ENCODE measurements at regions not wholly inside any gene's neighbourhood (a gene's known extent, or its start where the extent isn't known, plus 50 kb on each side); places are given as distances from the start of the nearest gene placed in this dataset.
"Not testable (repeated sequence)": the region's sequence is repeated elsewhere in the genome, so short reads cannot be mapped to it uniquely, and the experiment has no call there.

DNA sequence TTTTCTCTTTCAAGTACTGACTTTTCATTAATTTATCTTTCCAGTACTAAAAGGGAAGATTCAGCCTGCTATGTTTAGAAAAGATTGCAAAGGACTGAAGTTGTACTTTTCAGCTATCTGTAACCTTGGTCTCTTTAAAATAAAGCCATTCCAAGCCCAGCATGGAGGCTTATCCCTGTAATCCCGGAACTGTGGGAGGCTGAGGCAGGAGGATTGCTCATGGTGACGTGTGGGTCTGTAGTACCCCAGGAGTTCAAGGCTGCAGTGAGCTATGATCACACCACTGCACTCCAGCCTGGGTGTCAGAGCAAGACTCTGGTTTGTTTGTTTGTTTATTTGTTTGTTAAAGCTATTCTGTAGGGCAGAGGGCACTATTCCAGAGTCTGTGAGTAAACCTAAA, 50.6 kb upstream of the TMEM170B start:
- no peak for DNase-seq

GRCh38 chr6:11486486-11486885, 51.1 kb upstream of the TMEM170B start:
- no peak for DNase-seq

GRCh38 chr6:11486051-11486450, 51.5 kb upstream of the TMEM170B start:
- DNase-seq = no peak

DNA sequence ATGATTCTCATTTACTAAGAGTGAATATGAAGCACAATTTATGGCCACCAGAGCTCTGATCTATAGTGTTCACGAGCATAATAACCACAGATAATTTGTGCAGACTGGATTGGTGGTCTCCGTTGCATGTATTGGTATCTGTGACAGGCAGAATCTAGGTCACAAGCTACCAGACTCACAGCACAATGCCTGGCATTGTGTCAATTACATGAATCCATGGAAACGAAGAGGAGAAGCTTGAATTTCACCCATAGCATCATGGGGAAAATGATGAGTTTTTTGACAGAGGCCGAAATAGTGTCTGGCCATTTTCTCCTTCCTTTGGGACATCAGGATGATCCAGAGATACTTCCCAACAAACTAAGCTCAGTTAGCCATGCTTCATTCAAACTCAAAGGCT, 52.3 kb upstream of the TMEM170B start:
- DNase-seq = no peak

GRCh38 chr6:11484441-11484840, 53.1 kb upstream of the TMEM170B start:
- no peak for DNase-seq

GRCh38 chr6:11482616-11483015, 54.9 kb upstream of the TMEM170B start:
- DNase-seq = no peak

GRCh38 chr6:11480541-11480940, 57.0 kb upstream of the TMEM170B start:
- no peak for DNase-seq

DNA sequence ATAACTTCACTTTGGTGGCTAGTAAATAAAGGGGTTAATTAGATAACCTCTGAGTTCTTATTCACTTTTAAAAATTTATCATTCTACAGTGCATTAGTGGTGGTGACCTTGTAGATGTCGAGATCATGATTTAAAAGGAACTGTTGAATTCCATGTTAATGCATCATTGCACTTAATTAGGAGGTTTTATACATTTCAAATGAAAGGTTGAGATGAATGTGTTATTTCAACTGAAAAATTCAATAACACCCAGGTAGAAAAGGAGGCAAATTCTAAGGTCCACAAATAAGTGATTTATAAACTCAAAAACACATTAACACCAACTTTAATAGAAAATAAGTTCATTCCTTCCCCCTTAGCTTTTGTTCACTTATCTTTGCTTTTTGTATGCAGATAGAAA, 58.3 kb upstream of the TMEM170B start:
- DNase-seq = no peak

GRCh38 chr6:11478586-11478985, 59.0 kb upstream of the TMEM170B start:
- no peak for DNase-seq

DNA sequence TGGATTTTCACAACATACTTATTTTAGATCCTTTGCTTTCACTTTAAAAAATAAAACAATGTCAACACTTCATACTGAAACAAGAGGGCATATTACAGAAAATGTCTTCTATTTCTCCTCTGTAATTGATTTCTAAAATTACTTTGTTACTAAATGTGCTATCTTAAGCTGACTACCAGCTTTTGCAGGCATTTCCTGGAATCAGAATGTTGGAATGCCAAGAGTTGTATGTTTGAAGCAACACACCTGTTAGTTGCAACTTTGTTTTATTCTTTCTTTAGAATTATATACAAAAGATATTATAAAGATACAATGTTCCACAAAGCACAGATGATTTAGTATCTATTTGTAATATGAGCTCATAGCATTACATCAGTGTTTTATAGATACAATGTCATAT, 62.5 kb upstream of the TMEM170B start:
- no peak for DNase-seq

DNA sequence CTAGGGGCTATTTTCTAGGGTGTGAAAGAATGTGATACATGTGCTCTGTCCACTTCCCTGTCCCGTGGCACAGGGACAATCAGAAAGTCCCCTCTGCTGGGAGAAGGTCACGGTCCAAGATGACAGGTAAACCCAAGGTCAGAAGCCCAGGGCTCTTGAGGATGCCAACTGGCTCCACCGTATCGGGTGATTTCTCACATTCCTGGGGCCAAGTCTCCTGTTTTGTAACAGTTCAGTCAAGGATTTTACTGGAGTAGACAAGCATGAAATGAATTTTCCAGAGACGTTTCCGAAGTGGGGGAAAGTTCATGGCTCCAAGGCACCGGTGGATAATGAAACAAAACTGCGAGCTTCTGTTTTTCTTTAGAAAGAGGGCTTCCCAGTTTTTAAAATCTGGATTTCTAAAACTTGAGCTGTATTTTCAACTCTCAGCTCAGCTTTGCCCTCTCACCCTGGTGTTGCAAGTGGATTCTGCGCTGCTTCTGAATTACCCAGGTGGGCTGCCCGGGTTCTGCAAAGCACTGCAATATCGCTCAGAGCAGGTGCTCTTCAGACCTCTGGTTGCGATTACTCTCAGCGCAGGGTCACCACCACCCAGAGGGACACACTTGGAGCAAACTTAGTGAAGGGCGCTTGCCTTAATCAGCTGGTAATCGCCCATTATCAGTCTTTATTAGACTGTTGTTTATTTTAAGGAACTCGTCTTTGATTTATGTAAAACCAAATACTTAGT, 64.4 kb upstream of the TMEM170B start:
- no peak for DNase-seq

DNA sequence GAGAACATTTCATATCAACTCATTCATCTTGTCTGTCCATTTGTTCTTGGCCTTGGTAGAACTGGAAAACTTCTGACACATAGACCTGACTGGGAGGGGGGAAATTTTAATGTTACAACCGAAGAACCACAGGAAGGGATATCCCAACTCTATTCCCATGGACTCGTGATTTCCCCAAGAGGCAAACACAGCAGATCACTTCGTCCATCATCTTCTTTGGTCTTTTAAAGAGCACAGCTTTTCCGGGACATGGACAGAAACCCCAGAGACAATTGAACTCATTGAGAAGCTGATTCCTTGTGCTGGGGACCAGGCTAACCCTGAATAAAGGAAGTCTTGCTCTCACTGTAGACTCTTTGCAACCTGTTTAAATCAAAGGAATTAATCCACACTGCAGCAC, 66.3 kb upstream of the TMEM170B start:
- DNase-seq = no peak

DNA sequence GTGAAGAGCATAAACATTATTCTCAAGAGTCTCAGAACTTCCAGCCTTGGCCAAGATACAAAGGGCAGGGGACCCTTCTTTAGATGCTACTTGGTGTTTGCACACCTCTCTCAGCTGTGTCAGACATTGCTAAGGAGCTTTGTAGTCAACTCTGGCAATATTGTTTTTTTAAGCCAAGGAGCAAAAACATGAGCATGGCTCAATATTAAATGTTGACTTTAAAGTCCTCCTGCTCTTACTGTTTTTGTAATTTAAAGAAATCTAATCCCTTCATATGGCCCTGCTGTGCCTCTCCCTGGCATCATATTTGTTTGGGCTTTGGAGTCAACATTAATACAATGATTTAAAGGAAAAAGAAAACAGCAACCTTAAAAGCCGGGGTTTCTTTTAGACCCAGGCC, 67.9 kb upstream of the TMEM170B start:
- no peak for DNase-seq

GRCh38 chr6:11468271-11468670, 69.3 kb upstream of the TMEM170B start:
- DNase-seq = not testable (repeated sequence)

GRCh38 chr6:11467364-11467763, 70.2 kb upstream of the TMEM170B start:
- no peak for DNase-seq

DNA sequence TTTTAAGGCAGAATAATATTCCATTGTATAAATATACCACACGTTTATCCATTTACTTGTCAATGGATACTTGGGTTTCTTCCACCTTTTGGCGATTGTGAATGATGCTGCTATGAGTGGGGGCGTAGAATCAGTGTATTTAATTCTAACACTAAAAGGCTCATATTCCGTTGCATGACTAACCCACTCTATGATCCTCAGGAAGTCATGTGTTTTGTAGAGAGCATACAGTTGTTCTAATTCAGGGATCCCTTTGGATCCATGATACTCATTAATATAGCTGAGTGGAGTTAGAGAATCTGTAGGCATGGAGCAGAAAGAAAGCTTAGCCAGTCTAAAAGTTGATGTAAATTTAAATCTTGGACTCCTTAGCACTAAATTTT, 74.2 kb upstream of the TMEM170B start:
- no peak for DNase-seq

GRCh38 chr6:11462742-11463397, 74.7 kb upstream of the TMEM170B start:
- peak in 1 of 2 experiments; percentile 9 for DNase-seq

- DNase-seq = no peak
Observed at GRCh38 chr6:11460837-11461661, 76.5 kb upstream of the TMEM170B start.

DNA sequence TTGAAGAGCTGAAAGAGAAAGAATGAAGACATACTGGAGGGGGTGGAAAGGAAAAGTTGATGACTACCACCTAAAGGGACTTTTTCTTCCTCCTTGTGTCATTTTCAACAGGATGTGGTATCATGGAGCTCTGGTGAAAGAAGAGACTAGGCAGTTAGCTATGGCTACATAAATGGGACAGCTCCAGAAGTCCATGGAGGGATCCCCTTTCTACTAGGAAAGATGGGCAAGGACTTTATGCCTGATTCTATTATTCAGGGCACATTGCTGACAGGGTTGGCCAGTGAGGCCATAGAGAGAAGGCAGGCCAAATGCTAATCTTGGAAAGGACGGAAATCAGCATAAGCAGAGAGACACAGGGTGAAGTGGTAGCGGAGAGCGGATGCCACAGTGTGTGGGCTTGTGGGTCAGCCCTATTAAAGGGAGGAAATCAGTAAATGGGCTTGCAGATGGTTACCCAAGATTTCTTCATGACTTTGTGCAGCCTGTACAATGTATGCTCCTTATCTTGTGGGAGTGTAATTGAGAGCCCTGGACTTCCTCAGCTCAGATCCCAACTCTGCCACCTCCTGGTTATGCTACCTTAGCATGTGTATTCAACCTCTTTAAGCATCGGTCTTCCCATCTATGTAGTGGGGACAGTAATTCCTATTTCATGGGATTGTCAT, 77.4 kb upstream of the TMEM170B start:
- DNase-seq = peak; percentile 58 to 62

DNA sequence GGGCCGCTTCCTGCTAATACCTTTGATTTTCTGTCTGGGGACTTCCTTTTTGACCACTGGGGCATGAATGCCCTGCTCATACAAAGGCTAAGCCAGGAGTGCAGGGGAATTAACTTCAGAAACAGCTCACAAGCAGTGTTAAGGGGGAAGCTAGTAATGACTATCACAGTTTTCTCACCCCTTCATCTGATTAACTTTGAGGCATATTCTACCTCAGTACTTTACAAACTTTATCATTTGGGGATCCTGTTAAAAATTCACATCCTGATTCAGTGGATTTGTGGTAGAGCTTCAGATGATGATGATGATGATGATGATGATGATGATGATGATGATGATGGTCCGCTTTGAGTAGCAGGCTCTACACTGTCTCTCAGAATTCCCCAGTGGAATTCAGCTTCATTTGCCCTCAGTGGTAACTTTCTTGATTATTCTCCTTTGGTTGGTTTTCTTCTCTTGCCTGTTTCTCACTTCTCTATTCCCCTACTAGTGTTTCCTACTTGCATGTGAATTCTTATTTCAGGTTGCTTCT, 78.4 kb upstream of the TMEM170B start:
- no peak for DNase-seq

DNA sequence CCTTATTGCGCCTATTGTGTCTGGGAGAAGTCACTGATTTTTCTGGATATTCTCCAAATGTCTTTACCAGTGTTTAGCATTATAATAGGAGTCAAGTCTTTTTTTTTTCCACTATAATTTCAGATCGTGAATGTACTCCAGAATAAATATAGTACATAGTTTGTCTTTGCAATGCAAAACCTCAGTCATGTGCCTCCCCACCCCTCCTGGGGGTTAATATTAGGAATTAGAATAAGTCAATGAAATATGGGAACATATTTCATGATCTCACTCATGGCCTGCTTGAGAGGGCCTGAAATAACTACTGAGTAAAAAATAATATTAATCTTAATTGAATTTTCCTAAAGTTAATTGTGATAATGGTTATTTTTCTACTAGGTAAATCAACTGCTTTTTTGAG, 79.0 kb upstream of the TMEM170B start:
- DNase-seq = no peak

- not testable (repeated sequence) for DNase-seq
Observed at GRCh38 chr6:11457422-11457821, 80.1 kb upstream of the TMEM170B start.

DNA sequence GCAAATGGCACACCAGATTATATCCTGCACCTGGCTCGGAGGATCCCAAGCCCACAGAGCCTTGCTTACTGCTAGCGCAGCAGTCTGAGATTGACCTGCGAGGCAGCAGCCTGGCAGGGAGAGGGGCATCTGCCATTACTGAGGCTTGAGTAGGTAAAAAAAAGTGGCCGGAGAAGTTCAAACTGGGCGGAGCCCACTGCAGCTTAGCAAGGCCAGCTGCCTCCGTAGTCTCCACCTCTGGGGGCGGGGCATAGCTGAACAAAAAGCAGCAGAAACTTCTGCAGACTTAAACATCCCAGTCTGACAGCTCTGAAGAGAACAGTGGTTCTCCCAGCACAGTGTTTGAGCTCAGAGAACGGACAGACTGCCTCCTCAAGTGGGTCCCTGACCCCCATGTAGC, 85.4 kb upstream of the TMEM170B start:
- not testable (repeated sequence) for DNase-seq
